Natural killer cell (primary cell): ENCODE measurements at regions not wholly inside any gene's neighbourhood (a gene's known extent, or its start where the extent isn't known, plus 50 kb on each side); places are given as distances from the start of the nearest gene placed in this dataset.

Experiments
- ATAC-seq, 3 donors: fragments of 150-1000 bp in 2 of 3; fragments of 200-7000 bp in 1 of 3; cut with Tn5 transposase; 1 replicate in 1 of 3; 2 replicates in 2 of 3; pipeline ENCODE4 v1.10.0; 2021; ENCODE audit warnings: mild to moderate bottlenecking in 2 of 3, moderate library complexity in 2 of 3
- DNase-seq, 2 donors: peaks; one replicate each; pipeline versions ENCODE4 v3.0.0 to v3.0.0-alpha.2; 2013 to 2021; ENCODE audit warnings: mixed read lengths in 1 of 2
- H3K27ac ChIP-seq: one replicate; pipeline ENCODE4 v1.5.1; 2013; ENCODE audit warnings: mild to moderate bottlenecking, low read length
- H3K27me3 ChIP-seq: one replicate; pipeline ENCODE4 v1.6.1; 2013; ENCODE audit warnings: low read length; ENCODE audit not compliant: control insufficient read depth, insufficient read depth
- H3K36me3 ChIP-seq: one replicate; pipeline ENCODE4 v1.6.1; 2013; ENCODE audit warnings: low read length; ENCODE audit not compliant: control insufficient read depth, insufficient read depth
- H3K4me1 ChIP-seq: one replicate; pipeline ENCODE4 v1.6.1; 2013; ENCODE audit warnings: low read length; ENCODE audit not compliant: control insufficient read depth, insufficient read depth
- H3K4me3 ChIP-seq: one replicate; pipeline ENCODE4 v1.5.1; 2013; ENCODE audit warnings: low read length
- H3K9me3 ChIP-seq: one replicate; pipeline ENCODE4 v1.6.1; 2013; ENCODE audit warnings: low read length; ENCODE audit not compliant: control insufficient read depth, insufficient read depth
- H3K27ac Mint-ChIP-seq, 2 donors: one replicate each; pipeline ENCODE4 v1.8.0; 2022; ENCODE audit warnings: mild to moderate bottlenecking in 2 of 2, mixed read lengths in 2 of 2, moderate library complexity in 1 of 2
- H3K27me3 Mint-ChIP-seq, 2 donors: one replicate each; pipeline ENCODE4 v1.8.0; 2022; ENCODE audit warnings: low read depth in 2 of 2, mixed read lengths in 2 of 2
- H3K36me3 Mint-ChIP-seq: one replicate; pipeline ENCODE4 v1.8.0; 2022; ENCODE audit warnings: mixed read lengths
- H3K4me1 Mint-ChIP-seq, 2 donors: one replicate each; pipeline ENCODE4 v1.8.0; 2022; ENCODE audit warnings: mixed read lengths in 2 of 2
- H3K4me3 Mint-ChIP-seq: one replicate; pipeline ENCODE4 v1.8.0; 2022; ENCODE audit warnings: mild to moderate bottlenecking, moderate library complexity, mixed read lengths
- H3K9me3 Mint-ChIP-seq, 2 donors: one replicate each; pipeline ENCODE4 v1.8.0; 2022; ENCODE audit warnings: mixed read lengths in 2 of 2
- WGBS: methylation state at CpG from one replicate; pipeline ENCODE4 v1.1.7; 2013; ENCODE audit warnings: missing lambda C conversion rate; ENCODE audit not compliant: insufficient coverage; 5-methylcytosine and 5-hydroxymethylcytosine counted together
- intact Hi-C: fragments of 100-400 bp; cut with micrococcal nuclease; formaldehyde crosslinking; loops from one replicate; pipeline ENCODE4 v1.14.2; 2022
- TF ChIP-seq, protein P1 (sequence below): fragments of 200-600 bp; IDR thresholded peaks from one replicate; pipeline ENCODE4 v1.8.0; 2022; ENCODE audit warnings: antibody characterized with exemption

GRCh38 chr18:11522992-11523391 is 86.4 kb upstream of the SLC35G4 start:
- no peaks in the 10 kb centered on the region for H3K27me3 ChIP-seq
- no peaks in the 10 kb centered on the region for H3K9me3 ChIP-seq
- no peak overlapping the region for H3K4me3 ChIP-seq
- WGBS, result 82% methylated on average over 5 of the region's 5 CpGs
- H3K36me3 Mint-ChIP-seq, result no peaks in the 10 kb centered on the region
- no peaks in the 10 kb centered on the region for H3K4me1 Mint-ChIP-seq
- ATAC-seq (no peak), DNase-seq (no peak)
- H3K4me1 ChIP-seq, result no peaks in the 10 kb centered on the region
- TF ChIP-seq, protein P1, sequence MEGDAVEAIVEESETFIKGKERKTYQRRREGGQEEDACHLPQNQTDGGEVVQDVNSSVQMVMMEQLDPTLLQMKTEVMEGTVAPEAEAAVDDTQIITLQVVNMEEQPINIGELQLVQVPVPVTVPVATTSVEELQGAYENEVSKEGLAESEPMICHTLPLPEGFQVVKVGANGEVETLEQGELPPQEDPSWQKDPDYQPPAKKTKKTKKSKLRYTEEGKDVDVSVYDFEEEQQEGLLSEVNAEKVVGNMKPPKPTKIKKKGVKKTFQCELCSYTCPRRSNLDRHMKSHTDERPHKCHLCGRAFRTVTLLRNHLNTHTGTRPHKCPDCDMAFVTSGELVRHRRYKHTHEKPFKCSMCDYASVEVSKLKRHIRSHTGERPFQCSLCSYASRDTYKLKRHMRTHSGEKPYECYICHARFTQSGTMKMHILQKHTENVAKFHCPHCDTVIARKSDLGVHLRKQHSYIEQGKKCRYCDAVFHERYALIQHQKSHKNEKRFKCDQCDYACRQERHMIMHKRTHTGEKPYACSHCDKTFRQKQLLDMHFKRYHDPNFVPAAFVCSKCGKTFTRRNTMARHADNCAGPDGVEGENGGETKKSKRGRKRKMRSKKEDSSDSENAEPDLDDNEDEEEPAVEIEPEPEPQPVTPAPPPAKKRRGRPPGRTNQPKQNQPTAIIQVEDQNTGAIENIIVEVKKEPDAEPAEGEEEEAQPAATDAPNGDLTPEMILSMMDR, result no peak
- peaks cover 7 to 8% of the 10 kb centered on the region in 2 donors for H3K27me3 Mint-ChIP-seq
- no peaks in the 10 kb centered on the region for H3K36me3 ChIP-seq
- H3K9me3 Mint-ChIP-seq, result no peaks in the 10 kb centered on the region
- no peak overlapping the region for H3K4me3 Mint-ChIP-seq
- no peak overlapping the region for H3K27ac ChIP-seq
- no peak overlapping the region for H3K27ac Mint-ChIP-seq
- intact Hi-C loops, result no loop called here

- intact Hi-C loops, result no loop called here
Observed at GRCh38 chr18:11521853-11522252, 87.5 kb upstream of the SLC35G4 start.

GRCh38 chr18:11520536-11520935 is 88.9 kb upstream of the SLC35G4 start:
- intact Hi-C loops, result no loop called here
- H3K9me3 ChIP-seq, result no peaks in the 10 kb centered on the region
- H3K9me3 Mint-ChIP-seq, result no peaks in the 10 kb centered on the region
- no peak overlapping the region for H3K4me3 ChIP-seq
- TF ChIP-seq, protein P1, result no peak
- H3K27ac Mint-ChIP-seq, result no peak overlapping the region
- no peaks in the 10 kb centered on the region for H3K4me1 ChIP-seq
- no peaks in the 10 kb centered on the region for H3K36me3 ChIP-seq
- ATAC-seq (no peak), DNase-seq (no peak)
- H3K4me1 Mint-ChIP-seq, result no peaks in the 10 kb centered on the region
- H3K4me3 Mint-ChIP-seq, result no peak overlapping the region
- WGBS, result 76% methylated on average over 6 of the region's 6 CpGs
- H3K27me3 ChIP-seq, result no peaks in the 10 kb centered on the region
- no peaks in the 10 kb centered on the region for H3K36me3 Mint-ChIP-seq
- peaks cover 7 to 8% of the 10 kb centered on the region in 2 donors for H3K27me3 Mint-ChIP-seq
- H3K27ac ChIP-seq, result no peak overlapping the region

More at GRCh38 chr18:11521853-11522252, 87.5 kb upstream of the SLC35G4 start:
- no peak overlapping the region for H3K4me3 Mint-ChIP-seq
- H3K4me3 ChIP-seq, result no peak overlapping the region
- no peak overlapping the region for H3K27ac ChIP-seq
- no peaks in the 10 kb centered on the region for H3K4me1 Mint-ChIP-seq
- H3K36me3 Mint-ChIP-seq, result no peaks in the 10 kb centered on the region
- H3K36me3 ChIP-seq, result no peaks in the 10 kb centered on the region
- whole genome bisulfite sequencing, result 76% methylated on average over 5 of the region's 5 CpGs
- H3K9me3 Mint-ChIP-seq, result no peaks in the 10 kb centered on the region
- TF ChIP-seq, protein P1, result no peak
- peaks cover 7 to 8% of the 10 kb centered on the region in 2 donors for H3K27me3 Mint-ChIP-seq
- no peaks in the 10 kb centered on the region for H3K4me1 ChIP-seq
- ATAC-seq, result no peak
- no peaks in the 10 kb centered on the region for H3K27me3 ChIP-seq
- no peaks in the 10 kb centered on the region for H3K9me3 ChIP-seq
- DNase-seq, result no peak
- no peak overlapping the region for H3K27ac Mint-ChIP-seq
